ENCODE measurements at regions not wholly inside any gene's neighbourhood (a gene's known extent, or its start where the extent isn't known, plus 50 kb on each side); places are given as distances from the start of the nearest gene placed in this dataset.

GRCh38 chr10:77696584-77696983, 59.0 kb upstream of the KCNMA1 start:
- peaks cover 15% of the 10 kb centered on the region for H3K4me1 Mint-ChIP-seq
- no peaks in the 10 kb centered on the region for H3K9me3 ChIP-seq (ENCODE audit: control extremely low read depth in 1 of 3, control insufficient read depth in 2 of 3, insufficient read depth in 1 of 3, low read length in 2 of 3)
- H3K4me3 ChIP-seq (ENCODE audit: control extremely low read depth in 1 of 5, extremely low read depth in 1 of 5, insufficient read depth in 1 of 5, low read depth in 2 of 5, low read length in 4 of 5), result no peak overlapping the region
- 95% methylated on average over 7 of the region's 10 CpGs for WGBS (ENCODE audit: insufficient coverage)
- intact Hi-C loops (cut with micrococcal nuclease), result loop anchor here (10.0 kb wide), 1 partner anchor 58 kb away; no protein-coding TSS in a partner anchor
- H3K36me3 ChIP-seq (replicated peaks in 1 of 2; ENCODE audit: control extremely low read depth in 1 of 2, control insufficient read depth in 1 of 2, extremely low read depth in 1 of 2, insufficient read depth in 2 of 2, low read length in 1 of 2), result no peaks in the 10 kb centered on the region
- peaks cover 0 to 2% (median 0%) of the 10 kb centered on the region in 4 experiments for H3K27me3 ChIP-seq (replicated peaks in 1 of 4; ENCODE audit: control extremely low read depth in 1 of 4, control insufficient read depth in 3 of 4, insufficient read depth in 4 of 4, low read length in 3 of 4)
- DNase-seq (no peak), ATAC-seq (ENCODE audit: low read depth) (no peak)
- no peaks in the 10 kb centered on the region for H3K79me2 ChIP-seq (ENCODE audit: control insufficient read depth, insufficient read depth, low read length)
- H3K9me3 Mint-ChIP-seq (ENCODE audit: insufficient read depth), result no peaks in the 10 kb centered on the region
- no peak overlapping the region for H3K27ac Mint-ChIP-seq
- TF ChIP-seq CTCF (IDR thresholded peaks at IDR 0.05), result no peak
- TF ChIP-seq EZH2 (IDR thresholded peaks at IDR 0.05; ENCODE audit: borderline replicate concordance, insufficient read depth, low read depth, low read length, poor library complexity, severe bottlenecking), result no peak
- H3K4me2 ChIP-seq (replicated peaks; ENCODE audit: low read depth, low read length, poor library complexity, severe bottlenecking), result no peak overlapping the region
- H4K20me1 ChIP-seq (ENCODE audit: control insufficient read depth, insufficient read depth, low read length, poor library complexity, severe bottlenecking), result no peaks in the 10 kb centered on the region
- POLR2A ChIA-PET, result no interaction called here
- CTCF ChIA-PET, result interaction anchor here (5.0 kb wide), 1 partner anchor 16 kb away, joined by 28 read pairs; no protein-coding TSS in a partner anchor
- H3K9ac ChIP-seq (ENCODE audit: low read length), result no peak overlapping the region
- H3K4me1 ChIP-seq (ENCODE audit: control insufficient read depth in 2 of 2, insufficient read depth in 2 of 2, low read length in 2 of 2), result peaks cover 0 to 10% of the 10 kb centered on the region in 2 donors
- H3K27ac ChIP-seq (ENCODE audit: low read length in 2 of 2), result no peak overlapping the region
- H3K27me3 Mint-ChIP-seq, result no peaks in the 10 kb centered on the region
- no peak overlapping the region for H3K4me3 Mint-ChIP-seq
- no peak overlapping the region for H2AFZ ChIP-seq (ENCODE audit: insufficient read depth, low read depth, low read length, poor library complexity, severe bottlenecking)

GRCh38 chr10:77695186-77695585, 57.6 kb upstream of the KCNMA1 start:
- no peak for TF ChIP-seq EZH2 (IDR thresholded peaks at IDR 0.05; ENCODE audit: borderline replicate concordance, insufficient read depth, low read depth, low read length, poor library complexity, severe bottlenecking)
- TF ChIP-seq CTCF (IDR thresholded peaks at IDR 0.05), result no peak
- no peaks in the 10 kb centered on the region for H4K20me1 ChIP-seq (ENCODE audit: control insufficient read depth, insufficient read depth, low read length, poor library complexity, severe bottlenecking)
- H3K9me3 Mint-ChIP-seq (ENCODE audit: insufficient read depth), result no peaks in the 10 kb centered on the region
- DNase-seq, result no peak
- H3K27me3 ChIP-seq (replicated peaks in 1 of 4; ENCODE audit: control extremely low read depth in 1 of 4, control insufficient read depth in 3 of 4, insufficient read depth in 4 of 4, low read length in 3 of 4), result peaks cover 0 to 2% (median 0%) of the 10 kb centered on the region in 4 experiments
- H3K4me2 ChIP-seq (replicated peaks; ENCODE audit: low read depth, low read length, poor library complexity, severe bottlenecking), result no peak overlapping the region
- WGBS (ENCODE audit: insufficient coverage), result no CpG with 5 or more reads among the region's 1 CpG
- no peak overlapping the region for H3K4me3 Mint-ChIP-seq
- H3K27me3 Mint-ChIP-seq, result peaks cover 3% of the 10 kb centered on the region
- H3K9me3 ChIP-seq (ENCODE audit: control extremely low read depth in 1 of 3, control insufficient read depth in 2 of 3, insufficient read depth in 1 of 3, low read length in 2 of 3), result no peaks in the 10 kb centered on the region
- no peak overlapping the region for H3K27ac Mint-ChIP-seq
- no peak overlapping the region for H3K27ac ChIP-seq (ENCODE audit: low read length in 2 of 2)
- no peak overlapping the region for H2AFZ ChIP-seq (ENCODE audit: insufficient read depth, low read depth, low read length, poor library complexity, severe bottlenecking)
- CTCF ChIA-PET, result interaction anchor here (1.0 kb wide), 1 partner anchor 17 kb away, joined by 3 read pairs; no protein-coding TSS in a partner anchor
- intact Hi-C loops (cut with micrococcal nuclease), result loop anchor here (10.0 kb wide), 1 partner anchor 60 kb away; no protein-coding TSS in a partner anchor
- ATAC-seq (ENCODE audit: low read depth), result no peak
- peaks cover 15% of the 10 kb centered on the region for H3K4me1 Mint-ChIP-seq
- POLR2A ChIA-PET, result no interaction called here
- no peaks in the 10 kb centered on the region for H3K36me3 ChIP-seq (replicated peaks in 1 of 2; ENCODE audit: control extremely low read depth in 1 of 2, control insufficient read depth in 1 of 2, extremely low read depth in 1 of 2, insufficient read depth in 2 of 2, low read length in 1 of 2)
- H3K79me2 ChIP-seq (ENCODE audit: control insufficient read depth, insufficient read depth, low read length), result no peaks in the 10 kb centered on the region
- peaks cover 0 to 10% of the 10 kb centered on the region in 2 donors for H3K4me1 ChIP-seq (ENCODE audit: control insufficient read depth in 2 of 2, insufficient read depth in 2 of 2, low read length in 2 of 2)
- no peak overlapping the region for H3K9ac ChIP-seq (ENCODE audit: low read length)
- no peak overlapping the region for H3K4me3 ChIP-seq (ENCODE audit: control extremely low read depth in 1 of 5, extremely low read depth in 1 of 5, insufficient read depth in 1 of 5, low read depth in 2 of 5, low read length in 4 of 5)
